ENCODE measurements at regions not wholly inside any gene's neighbourhood (a gene's known extent, or its start where the extent isn't known, plus 50 kb on each side); places are given as distances from the start of the nearest gene placed in this dataset.
"Not testable (repeated sequence)": the region's sequence is repeated elsewhere in the genome, so short reads cannot be mapped to it uniquely, and the experiment has no call there.

- not testable (repeated sequence) for TF ChIP-seq ZBTB1 (tag by site-specific recombination; IDR thresholded peaks at IDR 0.05); ZBTB8A (tag by site-specific recombination; IDR thresholded peaks at IDR 0.05); MYNN (tag by site-specific recombination; IDR thresholded peaks at IDR 0.05; ENCODE audit: borderline replicate concordance); REST (tag by site-specific recombination; IDR thresholded peaks at IDR 0.05); ZNF514 (tag by site-specific recombination; IDR thresholded peaks at IDR 0.05); ZNF214 (tag by site-specific recombination; IDR thresholded peaks at IDR 0.05; ENCODE audit: borderline replicate concordance); ZNF274 (IDR thresholded peaks at IDR 0.05; ENCODE audit: low read length); ZNF274 (tag by site-specific recombination; IDR thresholded peaks at IDR 0.05; ENCODE audit: borderline replicate concordance); ZNF175 (tag by site-specific recombination; IDR thresholded peaks at IDR 0.05); ZNF660 (tag by site-specific recombination; IDR thresholded peaks at IDR 0.05); KLF10 (tag by site-specific recombination; IDR thresholded peaks at IDR 0.05); ZNF473 (tag by site-specific recombination; IDR thresholded peaks at IDR 0.05)
- TF ChIP-seq, protein P1, sequence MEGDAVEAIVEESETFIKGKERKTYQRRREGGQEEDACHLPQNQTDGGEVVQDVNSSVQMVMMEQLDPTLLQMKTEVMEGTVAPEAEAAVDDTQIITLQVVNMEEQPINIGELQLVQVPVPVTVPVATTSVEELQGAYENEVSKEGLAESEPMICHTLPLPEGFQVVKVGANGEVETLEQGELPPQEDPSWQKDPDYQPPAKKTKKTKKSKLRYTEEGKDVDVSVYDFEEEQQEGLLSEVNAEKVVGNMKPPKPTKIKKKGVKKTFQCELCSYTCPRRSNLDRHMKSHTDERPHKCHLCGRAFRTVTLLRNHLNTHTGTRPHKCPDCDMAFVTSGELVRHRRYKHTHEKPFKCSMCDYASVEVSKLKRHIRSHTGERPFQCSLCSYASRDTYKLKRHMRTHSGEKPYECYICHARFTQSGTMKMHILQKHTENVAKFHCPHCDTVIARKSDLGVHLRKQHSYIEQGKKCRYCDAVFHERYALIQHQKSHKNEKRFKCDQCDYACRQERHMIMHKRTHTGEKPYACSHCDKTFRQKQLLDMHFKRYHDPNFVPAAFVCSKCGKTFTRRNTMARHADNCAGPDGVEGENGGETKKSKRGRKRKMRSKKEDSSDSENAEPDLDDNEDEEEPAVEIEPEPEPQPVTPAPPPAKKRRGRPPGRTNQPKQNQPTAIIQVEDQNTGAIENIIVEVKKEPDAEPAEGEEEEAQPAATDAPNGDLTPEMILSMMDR (tag by site-specific recombination; IDR thresholded peaks at IDR 0.05) = not testable (repeated sequence)
- TF ChIP-seq, protein P2, sequence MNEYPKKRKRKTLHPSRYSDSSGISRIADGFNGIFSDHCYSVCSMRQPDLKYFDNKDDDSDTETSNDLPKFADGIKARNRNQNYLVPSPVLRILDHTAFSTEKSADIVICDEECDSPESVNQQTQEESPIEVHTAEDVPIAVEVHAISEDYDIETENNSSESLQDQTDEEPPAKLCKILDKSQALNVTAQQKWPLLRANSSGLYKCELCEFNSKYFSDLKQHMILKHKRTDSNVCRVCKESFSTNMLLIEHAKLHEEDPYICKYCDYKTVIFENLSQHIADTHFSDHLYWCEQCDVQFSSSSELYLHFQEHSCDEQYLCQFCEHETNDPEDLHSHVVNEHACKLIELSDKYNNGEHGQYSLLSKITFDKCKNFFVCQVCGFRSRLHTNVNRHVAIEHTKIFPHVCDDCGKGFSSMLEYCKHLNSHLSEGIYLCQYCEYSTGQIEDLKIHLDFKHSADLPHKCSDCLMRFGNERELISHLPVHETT (tag by site-specific recombination; IDR thresholded peaks at IDR 0.05) = not testable (repeated sequence)
Measured at GRCh38 chr12:31192689-31193088, 119.0 kb downstream of the DDX11 start.

Data from HEK293 (cell line).